HL-60 (cell line): ENCODE measurements at regions not wholly inside any gene's neighbourhood (a gene's known extent, or its start where the extent isn't known, plus 50 kb on each side); places are given as distances from the start of the nearest gene placed in this dataset.

Experiments used
- GABPA ChIP-seq: IDR thresholded peaks from 2 replicates; pipeline ENCODE4 v1.6.1; 2012; ENCODE audit warnings: low read depth
- POLR2AphosphoS5 ChIP-seq: IDR thresholded peaks from 2 replicates; pipeline ENCODE4 v1.6.1; 2012; ENCODE audit warnings: low read depth
- SPI1 ChIP-seq: IDR thresholded peaks from 2 replicates; pipeline ENCODE4 v1.6.1; 2012; ENCODE audit warnings: low read depth, mild to moderate bottlenecking, borderline replicate concordance
- TF ChIP-seq, protein P1 (sequence below): IDR thresholded peaks from one replicate; pipeline ENCODE4 v1.5.1; 2011; ENCODE audit warnings: low read length, control low read depth, inconsistent platforms; ENCODE audit not compliant: insufficient read depth

DNA sequence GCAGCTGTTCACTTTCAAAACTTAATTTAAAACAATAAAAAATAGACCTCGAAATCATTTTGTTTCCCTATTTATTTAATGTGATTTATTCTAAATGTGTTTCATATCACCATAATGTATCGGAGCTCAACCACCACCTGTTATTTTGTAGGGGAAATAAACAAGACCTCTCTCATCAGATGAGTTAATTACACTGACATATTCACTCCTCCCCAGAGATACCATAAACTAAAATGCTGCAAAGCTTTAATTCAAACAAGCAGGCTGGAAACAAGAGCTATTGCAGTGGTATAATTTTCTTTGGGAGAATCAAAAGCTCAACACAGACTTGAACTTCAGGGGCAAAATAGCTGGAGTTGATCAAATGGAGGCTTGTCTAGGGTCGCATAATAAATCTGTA, 303.5 kb upstream of the TSHZ2 start:
- TF ChIP-seq, protein P1, sequence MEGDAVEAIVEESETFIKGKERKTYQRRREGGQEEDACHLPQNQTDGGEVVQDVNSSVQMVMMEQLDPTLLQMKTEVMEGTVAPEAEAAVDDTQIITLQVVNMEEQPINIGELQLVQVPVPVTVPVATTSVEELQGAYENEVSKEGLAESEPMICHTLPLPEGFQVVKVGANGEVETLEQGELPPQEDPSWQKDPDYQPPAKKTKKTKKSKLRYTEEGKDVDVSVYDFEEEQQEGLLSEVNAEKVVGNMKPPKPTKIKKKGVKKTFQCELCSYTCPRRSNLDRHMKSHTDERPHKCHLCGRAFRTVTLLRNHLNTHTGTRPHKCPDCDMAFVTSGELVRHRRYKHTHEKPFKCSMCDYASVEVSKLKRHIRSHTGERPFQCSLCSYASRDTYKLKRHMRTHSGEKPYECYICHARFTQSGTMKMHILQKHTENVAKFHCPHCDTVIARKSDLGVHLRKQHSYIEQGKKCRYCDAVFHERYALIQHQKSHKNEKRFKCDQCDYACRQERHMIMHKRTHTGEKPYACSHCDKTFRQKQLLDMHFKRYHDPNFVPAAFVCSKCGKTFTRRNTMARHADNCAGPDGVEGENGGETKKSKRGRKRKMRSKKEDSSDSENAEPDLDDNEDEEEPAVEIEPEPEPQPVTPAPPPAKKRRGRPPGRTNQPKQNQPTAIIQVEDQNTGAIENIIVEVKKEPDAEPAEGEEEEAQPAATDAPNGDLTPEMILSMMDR: no peak
- TF ChIP-seq GABPA (no peak), SPI1 (no peak), POLR2AphosphoS5 (no peak)
